ENCODE measurements at regions not wholly inside any gene's neighbourhood (a gene's known extent, or its start where the extent isn't known, plus 50 kb on each side); places are given as distances from the start of the nearest gene placed in this dataset.

DNA sequence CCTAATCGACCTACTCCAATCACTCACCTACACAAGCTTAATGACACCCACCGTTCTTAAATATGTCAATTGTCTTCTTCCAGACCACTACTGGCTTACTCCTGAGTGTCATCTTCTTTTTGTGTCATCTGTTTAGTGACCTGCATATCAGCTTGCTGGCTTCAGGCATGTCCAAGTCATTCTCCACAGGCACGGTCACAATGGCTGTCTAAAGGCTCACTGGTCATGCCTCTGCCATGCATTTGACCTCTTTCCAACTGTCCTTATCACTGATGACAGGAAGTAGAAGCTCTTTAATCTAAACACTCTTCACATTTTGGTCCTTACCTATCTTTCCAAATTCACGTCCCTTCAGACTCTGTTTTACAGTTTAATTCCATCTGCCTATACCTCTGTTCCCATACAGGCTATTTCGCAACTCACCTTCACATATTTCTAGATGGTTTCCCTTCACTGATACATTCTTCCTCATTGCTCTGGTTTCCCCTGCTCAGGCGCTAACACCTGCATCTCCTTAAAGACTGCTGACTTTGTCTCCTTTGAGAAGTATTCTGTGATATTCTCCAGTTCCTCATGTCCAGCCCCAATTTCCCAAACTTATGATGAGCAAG lies 217.5 kb downstream of the TRIB2 start:
- TF ChIP-seq POLR2AphosphoS5 (IDR thresholded peaks at IDR 0.05; ENCODE audit: low read depth, low read length), result no peak
- no peak for TF ChIP-seq TCF7L2 (IDR thresholded peaks at IDR 0.05; ENCODE audit: low read depth, low read length)
- no peak for TF ChIP-seq REST (IDR thresholded peaks at IDR 0.05; ENCODE audit: insufficient read depth in 1 of 2, low read depth in 2 of 2, low read length in 1 of 2)
- no peak for TF ChIP-seq SIN3A (IDR thresholded peaks at IDR 0.05; ENCODE audit: borderline replicate concordance, insufficient read depth, low read depth, low read length)
- TF ChIP-seq CTCF (IDR thresholded peaks at IDR 0.05), result no peak
- BruUV-seq (replicated peaks), result no TSS peak
- Histone ChIP-seq H3K4me1 (ENCODE audit: control insufficient read depth, insufficient read depth, low read length) (no peaks in the 10 kb centered on the region), H3K9me3 (ENCODE audit: control insufficient read depth, insufficient read depth, low read depth, low read length) (no peaks in the 10 kb centered on the region), H3K27ac (ENCODE audit: low read length) (no peak overlapping the region), H3K4me3 (ENCODE audit: low read depth in 2 of 2, low read length in 2 of 2) (no peak overlapping the region), H3K36me3 (ENCODE audit: control insufficient read depth, insufficient read depth, low read length) (no peaks in the 10 kb centered on the region), H3K27me3 (ENCODE audit: control insufficient read depth, insufficient read depth, low read length) (no peaks in the 10 kb centered on the region)
- ATAC-seq (no peak), DNase-seq (ENCODE audit: low read depth, low spot score) (no peak)
- intact Hi-C loops (cut with micrococcal nuclease; ENCODE audit: unreplicated experiment), result loop anchor here (5.0 kb wide), 2 partner anchors 217 to 1102 kb away; partner anchors contain the start of gene TRIB2
- in situ Hi-C loops (cut with HindIII; ENCODE audit: low pct_unique_long_range_greater_than_20kb, low sequenced_read_pairs), result no loop called here
- POLR2A ChIA-PET, result no interaction called here
- CTCF ChIA-PET, result no interaction called here

DNA sequence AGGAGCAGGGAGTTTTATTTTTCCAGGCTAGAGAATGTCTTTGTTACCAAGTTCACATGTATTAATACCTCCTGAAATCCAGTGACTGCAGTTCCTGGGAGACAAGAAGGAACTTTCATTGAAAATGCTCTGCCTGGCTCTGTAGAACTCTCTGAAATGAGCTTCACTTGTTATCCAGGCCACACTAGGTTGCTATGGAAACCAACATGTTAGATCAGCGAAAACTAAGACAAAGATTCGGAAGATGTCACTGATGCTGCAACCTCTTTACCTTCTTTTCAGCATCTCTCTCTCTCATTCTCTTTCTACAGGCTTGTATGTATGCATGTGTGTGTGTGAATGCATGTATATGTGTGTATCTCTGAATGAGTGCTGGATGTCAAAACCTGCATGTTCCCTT lies 218.5 kb downstream of the TRIB2 start:
- H3K9me3 ChIP-seq (ENCODE audit: control insufficient read depth, insufficient read depth, low read depth, low read length), result no peaks in the 10 kb centered on the region
- CTCF ChIA-PET, result no interaction called here
- ATAC-seq (no peak), DNase-seq (ENCODE audit: low read depth, low spot score) (no peak)
- no peak for TF ChIP-seq POLR2AphosphoS5 (IDR thresholded peaks at IDR 0.05; ENCODE audit: low read depth, low read length)
- no peak for TF ChIP-seq REST (IDR thresholded peaks at IDR 0.05; ENCODE audit: insufficient read depth in 1 of 2, low read depth in 2 of 2, low read length in 1 of 2)
- no peak for TF ChIP-seq SIN3A (IDR thresholded peaks at IDR 0.05; ENCODE audit: borderline replicate concordance, insufficient read depth, low read depth, low read length)
- TF ChIP-seq CTCF (IDR thresholded peaks at IDR 0.05), result no peak
- TF ChIP-seq TCF7L2 (IDR thresholded peaks at IDR 0.05; ENCODE audit: low read depth, low read length), result no peak
- H3K27me3 ChIP-seq (ENCODE audit: control insufficient read depth, insufficient read depth, low read length), result no peaks in the 10 kb centered on the region
- no peaks in the 10 kb centered on the region for H3K4me1 ChIP-seq (ENCODE audit: control insufficient read depth, insufficient read depth, low read length)
- intact Hi-C loops (cut with micrococcal nuclease; ENCODE audit: unreplicated experiment) (no loop called here), in situ Hi-C loops (cut with HindIII; ENCODE audit: low pct_unique_long_range_greater_than_20kb, low sequenced_read_pairs) (no loop called here)
- BruUV-seq (replicated peaks), result no TSS peak
- no peak overlapping the region for H3K27ac ChIP-seq (ENCODE audit: low read length)
- POLR2A ChIA-PET, result no interaction called here
- H3K36me3 ChIP-seq (ENCODE audit: control insufficient read depth, insufficient read depth, low read length), result no peaks in the 10 kb centered on the region
- H3K4me3 ChIP-seq (ENCODE audit: low read depth in 2 of 2, low read length in 2 of 2), result no peak overlapping the region

All from Panc1 (cell line).